Activated T-cell treated with anti-CD3 and anti-CD28 coated beads, Interleukin-2, amount 50 U/mL, for 72 hours (primary cell): ENCODE measurements at regions not wholly inside any gene's neighbourhood (a gene's known extent, or its start where the extent isn't known, plus 50 kb on each side); places are given as distances from the start of the nearest gene placed in this dataset.
A peak's percentile ranks its signal among the peaks of the same experiment; 100 is the strongest.
"Not testable (repeated sequence)": the region's sequence is repeated elsewhere in the genome, so short reads cannot be mapped to it uniquely, and the experiment has no call there.

ENCODE experiments used
- ATAC-seq, 2 donors: fragments of 150-1000 bp; cut with Tn5 transposase; replicated peaks in 1 of 2; 2 replicates each; pipeline ENCODE4 v1.10.0; 2021; ENCODE audit warnings: moderate library complexity in 2 of 2, mild to moderate bottlenecking in 1 of 2
- DNase-seq, 2 donors: peaks; one replicate each; pipeline ENCODE4 v3.0.0; 2021 to 2022; ENCODE audit warnings: mixed read lengths in 1 of 2
- H3K27ac Mint-ChIP-seq: one replicate; pipeline ENCODE4 v1.8.0; 2022; ENCODE audit warnings: mild to moderate bottlenecking, moderate library complexity, mixed read lengths
- H3K27me3 Mint-ChIP-seq: one replicate; pipeline ENCODE4 v1.8.0; 2022; ENCODE audit warnings: low read depth, mixed read lengths
- H3K36me3 Mint-ChIP-seq, 2 donors: one replicate each; pipeline ENCODE4 v1.8.0; 2022; ENCODE audit warnings: mixed read lengths in 2 of 2, mild to moderate bottlenecking in 1 of 2; ENCODE audit not compliant: insufficient read depth in 2 of 2
- H3K4me1 Mint-ChIP-seq: one replicate; pipeline ENCODE4 v1.8.0; 2022; ENCODE audit warnings: low read depth, mixed read lengths
- H3K4me3 Mint-ChIP-seq, 2 donors: one replicate each; pipeline ENCODE4 v1.8.0; 2022; ENCODE audit warnings: mild to moderate bottlenecking in 2 of 2, mixed read lengths in 2 of 2, moderate library complexity in 2 of 2
- H3K9me3 Mint-ChIP-seq, 2 donors: one replicate each; pipeline ENCODE4 v1.8.0; 2022; ENCODE audit warnings: mixed read lengths in 2 of 2

- Mint-ChIP-seq H3K36me3 (peaks cover 18 to 26% of the 10 kb centered on the region in 2 donors), H3K27ac (no peak overlapping the region), H3K4me3 (no peak overlapping the region), H3K9me3 (peaks cover 13 to 17% of the 10 kb centered on the region in 2 donors), H3K27me3 (no peaks in the 10 kb centered on the region), H3K4me1 (no peaks in the 10 kb centered on the region)
- DNase-seq (no peak), ATAC-seq (no peak)
Measured at GRCh38 chr1:173257805-173258204, 50.7 kb upstream of the TNFSF4 start.

GRCh38 chr1:173258479-173259264, 51.5 kb upstream of the TNFSF4 start:
- no peaks in the 10 kb centered on the region for H3K4me1 Mint-ChIP-seq
- ATAC-seq: no peak
- H3K27ac Mint-ChIP-seq: no peak overlapping the region
- H3K4me3 Mint-ChIP-seq: no peak overlapping the region
- peaks cover 13 to 17% of the 10 kb centered on the region in 2 donors for H3K9me3 Mint-ChIP-seq
- H3K36me3 Mint-ChIP-seq: peaks cover 18 to 26% of the 10 kb centered on the region in 2 donors
- no peaks in the 10 kb centered on the region for H3K27me3 Mint-ChIP-seq
- no peak for DNase-seq

GRCh38 chr1:173260329-173260728, 53.2 kb upstream of the TNFSF4 start:
- peaks cover 18 to 26% of the 10 kb centered on the region in 2 donors for H3K36me3 Mint-ChIP-seq
- H3K4me1 Mint-ChIP-seq, DNase-seq: not testable (repeated sequence)

GRCh38 chr1:173266841-173267240, 59.7 kb upstream of the TNFSF4 start:
- no peak for ATAC-seq
- Mint-ChIP-seq H3K4me3 (no peak overlapping the region), H3K27ac (no peak overlapping the region), H3K4me1 (no peaks in the 10 kb centered on the region), H3K27me3 (peaks cover 6% of the 10 kb centered on the region), H3K36me3 (peaks cover 0 to under 1% of the 10 kb centered on the region in 2 donors), H3K9me3 (peaks cover 1 to 2% of the 10 kb centered on the region in 2 donors)
- no peak for DNase-seq

More at GRCh38 chr1:173260329-173260728, 53.2 kb upstream of the TNFSF4 start:
- ATAC-seq, H3K4me3 Mint-ChIP-seq, H3K27ac Mint-ChIP-seq, H3K27me3 Mint-ChIP-seq: not testable (repeated sequence)
- H3K9me3 Mint-ChIP-seq: peaks cover 13 to 17% of the 10 kb centered on the region in 2 donors

- DNase-seq (no peak), ATAC-seq (no peak)
- no peaks in the 10 kb centered on the region for H3K36me3 Mint-ChIP-seq
- H3K9me3 Mint-ChIP-seq: no peaks in the 10 kb centered on the region
- no peak overlapping the region for H3K4me3 Mint-ChIP-seq
- H3K27me3 Mint-ChIP-seq: peaks cover 6% of the 10 kb centered on the region
- H3K4me1 Mint-ChIP-seq: no peaks in the 10 kb centered on the region
- H3K27ac Mint-ChIP-seq: no peak overlapping the region
Measured at GRCh38 chr1:173267453-173267945, 60.4 kb upstream of the TNFSF4 start.

GRCh38 chr1:173268261-173268660, 61.1 kb upstream of the TNFSF4 start:
- Mint-ChIP-seq H3K36me3 (no peaks in the 10 kb centered on the region), H3K27me3 (peaks cover 6% of the 10 kb centered on the region), H3K27ac (no peak overlapping the region), H3K4me1 (no peaks in the 10 kb centered on the region), H3K4me3 (no peak overlapping the region), H3K9me3 (no peaks in the 10 kb centered on the region)
- ATAC-seq (no peak), DNase-seq (no peak)

- DNase-seq: no peak
- no peak overlapping the region for H3K27ac Mint-ChIP-seq
- no peaks in the 10 kb centered on the region for H3K4me1 Mint-ChIP-seq
- no peaks in the 10 kb centered on the region for H3K36me3 Mint-ChIP-seq
- no peak overlapping the region for H3K4me3 Mint-ChIP-seq
- no peaks in the 10 kb centered on the region for H3K9me3 Mint-ChIP-seq
- peaks cover 6% of the 10 kb centered on the region for H3K27me3 Mint-ChIP-seq
- no peak for ATAC-seq
Measured at GRCh38 chr1:173268786-173269277, 61.7 kb upstream of the TNFSF4 start.

GRCh38 chr1:173269490-173270230, 62.5 kb upstream of the TNFSF4 start:
- H3K9me3 Mint-ChIP-seq: no peaks in the 10 kb centered on the region
- peaks cover 6% of the 10 kb centered on the region for H3K27me3 Mint-ChIP-seq
- no peaks in the 10 kb centered on the region for H3K4me1 Mint-ChIP-seq
- H3K27ac Mint-ChIP-seq: no peak overlapping the region
- H3K4me3 Mint-ChIP-seq: no peak overlapping the region
- ATAC-seq (no peak), DNase-seq (no peak)
- no peaks in the 10 kb centered on the region for H3K36me3 Mint-ChIP-seq

- no peaks in the 10 kb centered on the region for H3K9me3 Mint-ChIP-seq
- no peaks in the 10 kb centered on the region for H3K4me1 Mint-ChIP-seq
- no peak overlapping the region for H3K4me3 Mint-ChIP-seq
- H3K27ac Mint-ChIP-seq: no peak overlapping the region
- no peak for DNase-seq
- ATAC-seq: no peak
- peaks cover 6% of the 10 kb centered on the region for H3K27me3 Mint-ChIP-seq
- no peaks in the 10 kb centered on the region for H3K36me3 Mint-ChIP-seq
Measured at GRCh38 chr1:173270243-173270642, 63.1 kb upstream of the TNFSF4 start.

GRCh38 chr1:173271021-173271420, 63.9 kb upstream of the TNFSF4 start:
- H3K9me3 Mint-ChIP-seq, H3K4me3 Mint-ChIP-seq, ATAC-seq, H3K27me3 Mint-ChIP-seq, DNase-seq, H3K27ac Mint-ChIP-seq, H3K4me1 Mint-ChIP-seq, H3K36me3 Mint-ChIP-seq: not testable (repeated sequence)

GRCh38 chr1:173275496-173275895, 68.4 kb upstream of the TNFSF4 start:
- Mint-ChIP-seq H3K4me1 (peaks cover 18% of the 10 kb centered on the region), H3K27me3 (peaks cover 16% of the 10 kb centered on the region), H3K36me3 (peaks cover 0 to 4% of the 10 kb centered on the region in 2 donors), H3K27ac (no peak overlapping the region), H3K4me3 (no peak overlapping the region), H3K9me3 (peaks cover 0 to 4% of the 10 kb centered on the region in 2 donors)
- DNase-seq (no peak), ATAC-seq (no peak)

GRCh38 chr1:173276922-173277800, 70.0 kb upstream of the TNFSF4 start:
- DNase-seq (peak; percentile 3 to 16), ATAC-seq (peak; percentile 92)
- Mint-ChIP-seq H3K27ac (no peak overlapping the region), H3K4me3 (no peak overlapping the region), H3K4me1 (peaks cover 18% of the 10 kb centered on the region), H3K36me3 (peaks cover 0 to 4% of the 10 kb centered on the region in 2 donors), H3K27me3 (peaks cover 19% of the 10 kb centered on the region), H3K9me3 (peaks cover 0 to 4% of the 10 kb centered on the region in 2 donors)
